Glutamatergic neuron (in vitro differentiated cells): ENCODE measurements at regions not wholly inside any gene's neighbourhood (a gene's known extent, or its start where the extent isn't known, plus 50 kb on each side); places are given as distances from the start of the nearest gene placed in this dataset.
"Not testable (repeated sequence)": the region's sequence is repeated elsewhere in the genome, so short reads cannot be mapped to it uniquely, and the experiment has no call there.

Source experiments
- DNase-seq: peaks from one replicate; pipeline ENCODE4 v3.0.0; 2022
- H3K27ac Mint-ChIP-seq: one replicate; pipeline ENCODE4 v1.8.0; 2020; ENCODE audit warnings: mild to moderate bottlenecking, mixed read lengths, inconsistent platforms; ENCODE audit not compliant: unreplicated experiment
- H3K27me3 Mint-ChIP-seq: one replicate; pipeline ENCODE4 v1.8.0; 2020; ENCODE audit warnings: mild to moderate bottlenecking, moderate library complexity, mixed read lengths, inconsistent platforms; ENCODE audit not compliant: unreplicated experiment
- H3K36me3 Mint-ChIP-seq: one replicate; pipeline ENCODE4 v1.8.0; 2020; ENCODE audit warnings: mild to moderate bottlenecking, mixed read lengths, inconsistent platforms; ENCODE audit not compliant: unreplicated experiment
- H3K4me1 Mint-ChIP-seq: one replicate; pipeline ENCODE4 v1.8.0; 2020; ENCODE audit warnings: mild to moderate bottlenecking, low read depth, mixed read lengths, inconsistent platforms; ENCODE audit not compliant: unreplicated experiment
- H3K4me3 Mint-ChIP-seq: one replicate; pipeline ENCODE4 v1.8.0; 2020; ENCODE audit warnings: mild to moderate bottlenecking, mixed read lengths, inconsistent platforms; ENCODE audit not compliant: unreplicated experiment
- H3K9me3 Mint-ChIP-seq: one replicate; pipeline ENCODE4 v1.8.0; 2020; ENCODE audit warnings: mild to moderate bottlenecking, moderate library complexity, mixed read lengths, inconsistent platforms; ENCODE audit not compliant: unreplicated experiment
- CTCF ChIP-seq: fragments of 200-600 bp; sonication (generic); IDR thresholded peaks from one replicate; pipeline ENCODE4 v1.5.0; 2021; ENCODE audit not compliant: partially characterized antibody, unreplicated experiment

- Mint-ChIP-seq H3K4me1 (peaks cover 4% of the 10 kb centered on the region), H3K27ac (no peak overlapping the region), H3K36me3 (no peaks in the 10 kb centered on the region), H3K27me3 (no peaks in the 10 kb centered on the region), H3K9me3 (no peaks in the 10 kb centered on the region), H3K4me3 (no peak overlapping the region)
- no peak for TF ChIP-seq CTCF
- no peak for DNase-seq
Measured at GRCh38 chr2:187646556-187646955, 92.3 kb upstream of the TFPI start.

- H3K4me1 Mint-ChIP-seq, result peaks cover 14% of the 10 kb centered on the region
- DNase-seq, result peak; percentile 22
- TF ChIP-seq CTCF, result no peak
- peaks cover 3% of the 10 kb centered on the region for H3K27me3 Mint-ChIP-seq
- H3K9me3 Mint-ChIP-seq, result no peaks in the 10 kb centered on the region
- no peaks in the 10 kb centered on the region for H3K36me3 Mint-ChIP-seq
- H3K27ac Mint-ChIP-seq, result no peak overlapping the region
- H3K4me3 Mint-ChIP-seq, result no peak overlapping the region
Measured at GRCh38 chr2:187654535-187654934, 100.3 kb upstream of the TFPI start.

- TF ChIP-seq CTCF, result no peak
Measured at GRCh38 chr2:187655001-187655400, 100.8 kb upstream of the TFPI start.

GRCh38 chr2:187656123-187656522 is 101.9 kb upstream of the TFPI start:
- no peak for TF ChIP-seq CTCF
- Mint-ChIP-seq H3K9me3 (no peaks in the 10 kb centered on the region), H3K27me3 (peaks cover 3% of the 10 kb centered on the region), H3K4me1 (peaks cover 14% of the 10 kb centered on the region), H3K36me3 (no peaks in the 10 kb centered on the region), H3K27ac (no peak overlapping the region), H3K4me3 (no peak overlapping the region)
- no peak for DNase-seq

More at GRCh38 chr2:187655001-187655400, 100.8 kb upstream of the TFPI start:
- Mint-ChIP-seq H3K27ac (no peak overlapping the region), H3K4me1 (peaks cover 14% of the 10 kb centered on the region), H3K4me3 (no peak overlapping the region), H3K36me3 (no peaks in the 10 kb centered on the region), H3K27me3 (peaks cover 3% of the 10 kb centered on the region), H3K9me3 (no peaks in the 10 kb centered on the region)
- DNase-seq, result no peak

- Mint-ChIP-seq H3K4me1 (peaks cover 7% of the 10 kb centered on the region), H3K27ac (no peak overlapping the region), H3K27me3 (peaks cover 3% of the 10 kb centered on the region), H3K36me3 (no peaks in the 10 kb centered on the region), H3K9me3 (no peaks in the 10 kb centered on the region), H3K4me3 (no peak overlapping the region)
- DNase-seq, result no peak
- TF ChIP-seq CTCF, result peak; percentile 54
Measured at GRCh38 chr2:187658952-187659525, 104.8 kb upstream of the TFPI start.

GRCh38 chr2:187676050-187676449 is 121.8 kb upstream of the TFPI start:
- not testable (repeated sequence) for DNase-seq, H3K36me3 Mint-ChIP-seq, H3K4me1 Mint-ChIP-seq, H3K27ac Mint-ChIP-seq, H3K27me3 Mint-ChIP-seq, H3K9me3 Mint-ChIP-seq, H3K4me3 Mint-ChIP-seq
